WI38 (cell line): ENCODE measurements at regions not wholly inside any gene's neighbourhood (a gene's known extent, or its start where the extent isn't known, plus 50 kb on each side); places are given as distances from the start of the nearest gene placed in this dataset.

Experiments used
- H3K4me3 ChIP-seq: 2 replicates; pipeline ENCODE4 v1.5.1; 2011; ENCODE audit warnings: low read depth, mild to moderate bottlenecking, control low read depth, low read length
- TF ChIP-seq, protein P1 (sequence below): IDR thresholded peaks from 2 replicates; pipeline ENCODE4 v1.5.1; 2012; ENCODE audit warnings: low read depth, mild to moderate bottlenecking, control low read depth, low read length

DNA sequence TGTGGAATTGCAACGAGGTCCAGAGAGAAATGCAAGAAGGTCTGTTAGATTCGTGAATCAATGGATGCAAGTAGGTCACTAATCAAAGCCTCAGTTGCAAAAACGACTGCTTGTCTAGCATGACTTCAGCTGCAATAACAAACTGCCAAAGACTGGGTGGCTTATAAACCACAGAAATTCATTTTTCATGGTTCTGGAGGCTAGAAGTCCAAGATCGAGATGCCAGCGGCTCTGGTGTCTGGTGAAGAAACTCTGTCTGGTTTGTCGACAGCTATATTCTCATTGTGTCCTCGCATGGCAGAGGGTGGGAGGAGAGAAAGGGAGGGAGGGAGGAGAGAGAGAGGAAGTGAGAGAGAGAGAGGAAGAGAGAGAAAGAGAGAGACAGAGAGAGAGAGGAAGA, 114.7 kb downstream of the MXRA5 start:
- no peak overlapping the region for H3K4me3 ChIP-seq
- TF ChIP-seq, protein P1, sequence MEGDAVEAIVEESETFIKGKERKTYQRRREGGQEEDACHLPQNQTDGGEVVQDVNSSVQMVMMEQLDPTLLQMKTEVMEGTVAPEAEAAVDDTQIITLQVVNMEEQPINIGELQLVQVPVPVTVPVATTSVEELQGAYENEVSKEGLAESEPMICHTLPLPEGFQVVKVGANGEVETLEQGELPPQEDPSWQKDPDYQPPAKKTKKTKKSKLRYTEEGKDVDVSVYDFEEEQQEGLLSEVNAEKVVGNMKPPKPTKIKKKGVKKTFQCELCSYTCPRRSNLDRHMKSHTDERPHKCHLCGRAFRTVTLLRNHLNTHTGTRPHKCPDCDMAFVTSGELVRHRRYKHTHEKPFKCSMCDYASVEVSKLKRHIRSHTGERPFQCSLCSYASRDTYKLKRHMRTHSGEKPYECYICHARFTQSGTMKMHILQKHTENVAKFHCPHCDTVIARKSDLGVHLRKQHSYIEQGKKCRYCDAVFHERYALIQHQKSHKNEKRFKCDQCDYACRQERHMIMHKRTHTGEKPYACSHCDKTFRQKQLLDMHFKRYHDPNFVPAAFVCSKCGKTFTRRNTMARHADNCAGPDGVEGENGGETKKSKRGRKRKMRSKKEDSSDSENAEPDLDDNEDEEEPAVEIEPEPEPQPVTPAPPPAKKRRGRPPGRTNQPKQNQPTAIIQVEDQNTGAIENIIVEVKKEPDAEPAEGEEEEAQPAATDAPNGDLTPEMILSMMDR = no peak

DNA sequence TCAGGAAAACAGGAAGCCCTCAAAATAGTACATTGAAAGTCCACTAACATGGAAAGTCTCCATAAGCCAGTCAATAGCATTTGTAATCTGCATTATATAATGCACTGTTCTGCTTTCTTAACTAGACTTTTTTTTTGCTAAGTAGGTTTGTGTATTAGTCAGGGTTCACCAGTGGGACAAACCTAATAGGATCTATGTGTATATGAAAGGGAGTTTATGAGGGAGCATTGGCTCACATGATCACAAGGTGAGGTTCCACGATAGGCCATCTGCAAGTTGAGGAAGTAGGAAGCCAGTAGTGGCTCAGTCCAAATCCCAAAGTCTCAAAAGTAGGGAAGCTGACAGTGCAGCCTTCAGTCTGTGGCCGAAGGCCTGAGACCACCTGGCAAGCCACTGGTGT, 116.0 kb downstream of the MXRA5 start:
- no peak overlapping the region for H3K4me3 ChIP-seq
- TF ChIP-seq, protein P1 = no peak

DNA sequence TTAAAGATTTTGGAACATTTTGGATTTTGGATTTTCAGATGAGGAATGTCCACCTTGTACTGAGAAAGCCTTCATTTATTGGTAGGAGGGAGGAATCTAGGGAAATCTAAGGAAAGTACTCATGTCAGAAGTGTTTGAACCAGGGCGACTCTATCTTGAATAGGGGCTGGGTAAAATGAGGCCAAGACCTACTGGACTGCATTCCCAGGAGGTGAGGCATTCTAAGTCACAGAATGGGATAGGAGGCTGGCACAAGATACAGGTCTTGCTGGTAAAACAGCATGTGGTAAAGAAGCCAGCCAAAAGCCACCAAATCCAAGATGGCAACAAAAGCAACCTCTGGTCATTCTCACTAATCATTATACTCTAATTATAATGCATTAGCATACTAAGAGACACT, 118.9 kb downstream of the MXRA5 start:
- no peak overlapping the region for H3K4me3 ChIP-seq
- TF ChIP-seq, protein P1 = no peak

DNA sequence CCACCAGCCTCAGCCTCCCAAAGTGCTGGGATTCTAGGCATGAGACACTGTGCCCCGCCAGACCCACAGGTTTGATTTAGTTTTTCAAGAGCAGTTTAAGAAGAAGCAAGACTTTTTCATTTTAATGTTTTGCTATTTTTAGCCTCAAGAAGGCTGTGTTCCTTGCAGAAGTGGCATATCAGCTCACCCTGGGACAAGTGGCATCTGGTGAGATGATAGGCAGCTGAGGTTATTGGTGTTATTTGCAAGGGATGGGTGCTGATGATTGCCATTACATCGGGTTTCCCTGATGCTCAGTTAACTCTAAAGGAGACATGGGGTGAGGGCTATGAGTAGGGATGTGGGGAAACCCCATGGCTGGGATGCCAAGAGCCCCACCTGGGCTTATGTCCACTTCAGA, 120.4 kb downstream of the MXRA5 start:
- H3K4me3 ChIP-seq = no peak overlapping the region
- TF ChIP-seq, protein P1 = no peak

DNA sequence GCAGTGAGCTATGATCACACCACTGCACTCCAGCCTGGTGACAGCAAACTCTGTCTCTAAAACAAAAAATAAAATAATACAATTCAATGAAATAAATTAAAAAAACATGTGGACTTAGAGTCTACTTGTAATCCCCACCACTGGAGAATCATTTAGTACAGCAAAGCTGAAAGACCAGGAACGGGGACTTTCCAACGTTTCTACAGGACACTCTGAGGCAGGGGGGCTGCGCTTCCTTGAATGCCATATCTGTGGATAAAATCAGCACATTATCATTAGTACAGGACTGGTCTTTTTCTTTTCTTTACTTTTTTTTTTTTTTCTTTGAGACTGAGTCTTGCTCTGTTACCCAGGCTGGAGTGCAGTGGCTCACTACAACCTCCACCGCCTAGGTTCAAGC, 124.8 kb downstream of the MXRA5 start:
- H3K4me3 ChIP-seq = no peak overlapping the region
- TF ChIP-seq, protein P1 = no peak

DNA sequence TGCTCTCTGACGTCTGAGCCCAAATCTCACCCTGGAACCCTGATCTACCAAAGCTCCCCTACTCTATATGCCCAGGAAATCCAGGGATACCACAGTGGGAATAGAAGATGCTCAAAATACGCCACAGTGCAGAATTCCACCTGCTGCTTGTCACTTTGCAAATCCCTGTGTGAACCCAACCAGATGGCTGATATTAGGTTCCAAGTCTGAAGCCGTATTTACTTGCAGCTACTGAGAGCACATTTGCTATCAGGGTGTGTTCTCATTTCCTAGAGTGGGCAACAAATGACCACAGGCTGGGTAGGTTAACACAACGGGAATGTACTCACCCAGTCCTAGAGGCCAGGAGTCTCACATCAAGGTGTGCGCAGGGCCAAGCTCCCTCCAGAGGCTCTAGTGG, 126.8 kb downstream of the MXRA5 start:
- no peak overlapping the region for H3K4me3 ChIP-seq
- TF ChIP-seq, protein P1 = no peak

DNA sequence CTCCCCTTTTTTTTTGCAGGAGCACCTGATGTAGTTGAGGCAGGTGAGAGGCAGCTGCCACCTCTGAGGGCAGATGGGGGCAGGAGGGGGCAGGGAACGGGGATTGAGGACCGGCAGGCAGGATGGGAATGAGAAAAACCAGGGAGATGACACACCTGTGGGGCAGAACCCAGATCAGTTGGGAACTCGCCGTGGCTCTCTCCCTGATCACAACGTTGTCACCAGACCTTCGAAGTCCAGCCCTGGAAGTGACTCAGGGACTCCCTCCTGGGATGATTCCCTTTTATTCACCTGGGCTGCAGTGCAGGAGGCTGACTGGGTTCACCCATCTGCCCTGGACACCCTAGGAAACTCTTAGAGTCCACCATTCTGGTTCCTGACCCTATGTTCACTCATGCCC, 127.2 kb downstream of the MXRA5 start:
- no peak overlapping the region for H3K4me3 ChIP-seq
- TF ChIP-seq, protein P1 = no peak
